ENCODE measurements at regions not wholly inside any gene's neighbourhood (a gene's known extent, or its start where the extent isn't known, plus 50 kb on each side); places are given as distances from the start of the nearest gene placed in this dataset.

DNA sequence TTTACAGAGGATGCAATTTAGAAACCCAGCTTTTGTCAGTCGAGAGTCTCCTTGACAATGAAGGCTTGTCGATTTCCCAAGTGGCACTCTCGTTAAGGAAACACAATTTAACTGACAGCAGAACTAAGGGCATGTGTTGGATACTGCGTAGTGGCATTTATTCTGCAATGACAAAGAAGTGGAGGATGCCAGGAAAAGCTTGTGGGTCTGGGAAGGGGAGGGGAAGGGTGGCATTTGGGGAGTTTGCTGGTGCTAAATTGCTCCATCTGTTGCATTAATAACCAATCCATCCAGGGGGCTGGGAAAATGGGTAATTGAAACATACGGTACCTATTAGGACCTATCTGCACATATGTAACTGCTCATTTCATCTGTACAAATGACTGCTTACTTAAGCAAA, 190.6 kb downstream of the NSG2 start:
- no peak for DNase-seq

DNA sequence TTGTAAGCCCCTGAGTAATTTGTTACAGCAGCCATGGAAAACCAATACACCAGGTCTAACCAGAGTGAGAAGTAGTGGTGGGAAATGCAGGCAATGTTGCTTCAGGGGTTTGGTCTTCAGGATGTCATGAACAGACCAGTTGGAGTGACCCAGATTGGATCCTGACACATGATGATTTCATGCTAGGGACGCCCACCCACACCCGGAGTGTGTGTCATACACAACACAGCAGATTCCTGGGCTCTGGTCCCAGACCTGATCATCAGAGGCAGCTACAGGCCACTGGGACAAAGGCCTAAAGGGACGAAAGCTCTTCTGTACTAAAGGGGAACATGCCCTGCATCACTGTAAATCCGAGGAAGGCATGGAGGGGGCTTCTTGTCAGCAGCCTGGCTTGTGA, 194.2 kb downstream of the NSG2 start:
- no peak for DNase-seq

DNA sequence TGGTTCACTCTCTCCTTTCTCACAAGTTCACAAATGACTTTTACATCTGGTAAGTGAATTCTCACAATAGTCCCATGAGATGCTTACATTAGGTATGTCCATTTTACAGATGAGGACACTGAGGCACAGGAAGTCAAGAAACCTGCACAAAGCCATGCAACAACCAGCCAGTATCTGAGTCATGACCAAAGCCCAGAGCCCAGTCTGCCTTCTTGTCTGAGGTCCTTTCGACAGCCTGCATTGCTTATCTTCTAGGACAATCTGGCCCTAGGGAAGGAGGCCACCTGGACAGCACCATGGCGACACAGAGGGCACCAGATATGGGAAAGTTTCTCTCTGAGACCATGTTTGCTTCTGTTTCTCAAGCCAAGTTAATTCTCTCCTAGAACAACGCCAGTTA, 197.1 kb downstream of the NSG2 start:
- DNase-seq = no peak

DNA sequence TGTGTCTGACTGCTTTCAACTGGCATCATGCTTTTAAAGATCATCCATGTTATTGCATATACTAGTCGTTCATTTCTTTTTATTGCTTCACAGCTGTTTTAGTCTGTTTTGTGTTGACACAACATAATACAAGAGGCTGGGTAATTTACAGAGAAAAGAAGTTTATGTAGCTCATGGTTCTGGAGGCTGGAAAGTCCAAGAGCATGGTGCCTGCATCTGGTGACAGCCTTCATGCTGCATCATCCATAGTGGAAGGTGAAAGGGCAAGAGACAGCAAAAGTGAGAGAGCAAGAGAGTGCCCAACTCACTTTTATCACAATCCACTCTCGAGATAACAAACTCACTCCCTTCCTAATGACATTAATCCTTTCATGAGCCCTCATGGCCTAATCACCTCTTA, 198.4 kb downstream of the NSG2 start:
- DNase-seq = no peak

DNA sequence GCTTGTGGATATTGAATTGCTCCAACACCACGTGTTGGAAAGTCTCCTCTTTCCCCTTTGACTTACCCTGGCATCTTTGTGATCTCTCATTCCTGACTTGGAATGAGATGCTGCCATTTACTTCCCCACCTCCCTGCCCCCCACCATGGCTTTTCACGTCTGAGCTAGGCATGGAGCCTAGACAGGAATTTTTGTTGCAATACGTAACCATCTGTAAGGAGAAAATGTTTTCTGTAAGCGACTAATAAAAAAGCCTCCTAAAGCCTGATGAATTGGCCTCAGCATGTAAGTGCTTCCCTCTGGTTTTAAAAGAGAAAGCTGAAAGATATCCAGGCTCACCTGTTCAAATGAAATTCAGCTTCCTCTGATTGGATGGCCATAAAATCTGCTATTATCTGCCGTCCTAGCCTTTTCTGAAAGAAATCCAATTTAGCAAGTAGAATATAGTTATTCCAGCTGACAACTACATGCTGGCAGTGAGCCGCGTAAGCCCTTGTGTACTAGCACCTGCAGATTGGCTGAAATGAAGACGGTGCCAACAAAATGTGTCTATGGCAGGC, 200.1 kb downstream of the NSG2 start:
- DNase-seq = no peak

DNA sequence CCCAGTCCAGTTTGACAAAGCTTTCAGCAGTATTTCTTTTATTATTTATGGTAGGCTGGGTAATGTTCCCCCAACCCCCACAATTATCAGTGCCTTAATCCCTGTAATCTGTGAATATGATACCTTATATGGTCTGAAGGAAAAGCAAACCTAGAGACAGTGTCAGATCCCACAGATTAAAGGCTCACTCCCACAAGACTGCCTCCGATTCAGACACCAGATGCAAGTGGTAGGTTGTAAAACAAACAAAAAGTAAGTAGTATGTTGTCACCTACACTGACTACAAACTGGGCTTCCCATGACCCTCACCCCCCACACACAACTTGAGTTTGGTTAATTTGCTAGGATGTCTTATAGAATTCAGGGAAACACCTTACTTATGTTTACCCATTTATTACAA, 201.2 kb downstream of the NSG2 start:
- DNase-seq = no peak

DNA sequence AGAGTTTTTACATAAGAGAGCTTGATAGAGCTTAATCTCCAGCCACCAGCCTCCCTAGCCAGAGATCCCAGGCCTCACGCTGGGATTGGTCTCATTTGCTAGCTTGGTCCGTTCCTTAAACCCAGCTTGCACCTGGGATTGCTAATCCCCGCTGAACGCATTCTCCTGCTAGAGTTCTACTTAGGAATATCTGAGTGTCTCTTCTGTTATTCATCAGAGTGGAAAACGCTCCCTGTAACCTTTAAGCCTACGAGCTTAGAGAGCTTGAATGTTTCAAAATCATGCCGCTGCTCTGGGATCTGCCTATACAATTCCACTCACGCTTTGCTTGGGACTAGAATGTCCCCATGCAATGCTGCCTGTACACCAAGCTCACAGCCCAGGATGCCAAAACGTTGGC, 201.8 kb downstream of the NSG2 start:
- no peak for DNase-seq

DNA sequence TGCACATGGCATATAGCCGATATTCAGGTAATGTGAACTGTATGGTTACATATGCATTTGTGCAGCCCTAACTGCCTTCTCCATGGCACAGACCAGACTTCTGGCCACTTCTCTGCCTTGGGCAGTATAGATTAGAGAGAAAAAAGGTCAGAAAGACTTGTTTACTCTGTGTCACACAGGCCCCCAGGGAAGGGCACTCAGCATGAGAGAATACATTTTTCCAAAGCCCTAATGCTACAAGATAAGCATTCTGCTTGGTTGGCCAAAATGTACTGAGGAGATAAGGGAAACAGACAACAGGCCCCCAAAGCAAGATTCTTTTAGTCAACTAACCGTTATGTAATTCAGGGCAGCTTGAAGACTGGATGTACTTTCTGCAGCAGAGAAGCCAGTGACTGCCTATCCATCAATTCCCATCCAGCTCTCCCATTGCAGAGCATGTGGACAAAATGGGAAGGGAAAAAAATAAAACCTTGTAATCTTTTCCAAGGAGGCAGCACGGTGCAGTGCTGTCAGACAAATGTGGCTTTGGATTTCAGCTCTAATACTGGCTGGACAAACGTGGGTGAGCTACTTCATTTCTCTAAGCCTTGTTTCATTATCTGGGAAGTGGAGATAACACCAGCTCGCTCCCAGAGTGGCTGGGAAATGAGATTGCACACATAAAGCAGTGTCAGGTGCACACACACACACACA, 205.9 kb downstream of the NSG2 start:
- no peak for DNase-seq

DNA sequence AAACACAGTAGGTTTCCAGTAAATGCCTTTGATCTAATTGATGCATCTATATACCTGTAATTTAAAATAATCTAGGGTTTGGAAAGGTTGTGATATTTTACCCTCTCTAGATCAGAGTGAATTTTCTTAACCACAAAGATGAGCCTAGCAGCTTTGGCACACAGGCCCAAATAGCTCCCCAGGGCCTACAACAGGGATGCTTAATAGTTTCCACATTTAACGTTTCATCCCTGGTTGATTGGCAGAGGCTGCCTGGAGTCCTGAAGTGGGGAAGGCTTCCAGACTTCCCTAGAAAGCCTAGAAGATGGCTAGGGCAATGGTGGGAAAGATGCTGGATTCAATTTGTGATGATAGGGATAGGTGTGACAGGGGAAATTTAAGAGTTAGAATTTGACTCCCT, 206.6 kb downstream of the NSG2 start:
- DNase-seq = no peak

DNA sequence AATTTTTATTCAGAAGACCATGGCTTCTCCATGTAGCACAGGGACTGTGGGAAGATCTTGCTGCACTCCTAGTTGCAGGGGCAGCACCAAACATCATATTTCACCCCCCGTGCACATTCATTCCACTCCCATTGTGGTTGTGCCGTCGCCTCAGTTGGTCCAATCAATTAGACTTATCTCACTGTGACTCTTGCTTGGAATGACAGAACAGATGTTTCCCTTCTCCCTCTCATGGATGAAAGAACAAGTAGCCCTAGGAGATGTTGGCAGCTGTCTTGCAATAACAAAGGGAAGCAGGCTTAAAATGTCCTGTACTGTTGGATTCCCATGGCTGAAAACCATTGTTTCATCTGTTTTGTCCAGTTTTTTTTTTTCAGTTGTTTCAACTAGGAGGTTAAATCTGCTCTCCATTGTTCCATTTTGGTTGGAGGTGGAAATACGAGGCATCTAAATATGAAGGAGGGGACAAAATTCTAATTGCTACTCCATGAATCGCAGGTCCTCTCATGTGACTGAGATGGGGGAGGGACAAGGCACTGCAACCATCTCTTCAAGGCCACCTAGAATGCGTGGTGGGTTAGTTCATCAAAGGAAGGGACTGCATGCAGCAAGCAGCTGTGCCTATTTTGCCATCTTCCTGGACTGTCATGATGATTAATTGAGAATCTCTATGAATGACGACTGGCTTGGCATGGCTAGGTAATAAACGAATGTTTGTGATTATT, 214.4 kb downstream of the NSG2 start:
- no peak for DNase-seq

DNA sequence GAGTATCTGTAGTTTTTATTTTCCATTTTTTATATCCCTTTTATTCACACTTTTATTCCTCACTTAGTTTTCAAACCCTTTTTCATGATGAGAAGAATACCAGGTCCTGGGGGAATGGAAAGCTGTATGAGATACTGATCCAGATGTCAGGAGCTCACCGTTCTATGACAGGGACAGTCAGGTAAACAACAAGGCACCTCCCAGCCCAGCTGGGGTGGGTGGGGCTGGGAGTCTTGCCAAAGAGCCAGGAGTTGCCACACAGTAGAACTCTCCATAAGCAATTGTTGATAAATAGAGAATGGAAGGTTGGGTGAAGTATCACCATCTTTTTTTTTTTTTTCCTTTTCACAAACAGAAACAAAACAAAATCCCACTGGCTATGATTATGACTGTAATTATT, 225.8 kb downstream of the NSG2 start:
- no peak for DNase-seq

DNA sequence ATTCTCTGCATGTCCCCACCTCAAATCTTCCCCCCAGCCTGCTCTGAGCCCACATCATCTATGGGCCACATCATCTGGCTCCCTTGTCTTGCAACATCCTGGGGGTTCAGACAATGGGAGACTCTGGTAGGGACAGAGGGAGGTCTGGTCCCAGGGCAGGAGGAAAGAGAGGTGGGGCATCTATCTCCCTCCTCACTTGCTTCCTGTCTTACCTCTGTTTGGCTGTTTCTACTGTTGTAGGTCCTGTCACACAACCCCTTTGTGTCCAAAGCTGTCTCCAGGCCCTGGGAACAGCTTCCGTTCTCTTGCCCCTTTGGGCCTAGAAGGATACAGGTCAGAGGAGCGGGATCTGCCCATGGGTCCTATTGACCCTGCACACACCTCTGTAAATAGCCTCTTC, 227.2 kb downstream of the NSG2 start:
- DNase-seq = no peak

DNA sequence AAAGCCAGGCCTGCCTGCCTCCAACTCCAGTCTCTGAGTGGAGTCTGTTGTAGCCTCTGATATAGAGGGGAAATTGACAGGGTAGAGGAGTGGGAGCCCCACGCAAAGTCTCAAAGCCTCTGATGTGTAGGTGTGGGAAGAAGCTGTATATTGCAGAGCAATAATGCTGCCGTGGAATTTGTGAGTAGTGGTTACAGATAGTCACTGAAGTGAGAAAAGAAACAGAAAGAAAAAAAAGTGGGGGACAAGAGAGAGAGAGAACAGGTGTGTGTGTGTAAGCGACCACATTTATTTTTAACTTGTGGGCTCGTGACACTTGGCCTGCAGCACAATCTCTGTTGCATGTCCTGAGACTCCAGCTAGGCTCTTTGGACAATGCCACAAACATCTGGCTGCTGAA, 227.8 kb downstream of the NSG2 start:
- no peak for DNase-seq

DNA sequence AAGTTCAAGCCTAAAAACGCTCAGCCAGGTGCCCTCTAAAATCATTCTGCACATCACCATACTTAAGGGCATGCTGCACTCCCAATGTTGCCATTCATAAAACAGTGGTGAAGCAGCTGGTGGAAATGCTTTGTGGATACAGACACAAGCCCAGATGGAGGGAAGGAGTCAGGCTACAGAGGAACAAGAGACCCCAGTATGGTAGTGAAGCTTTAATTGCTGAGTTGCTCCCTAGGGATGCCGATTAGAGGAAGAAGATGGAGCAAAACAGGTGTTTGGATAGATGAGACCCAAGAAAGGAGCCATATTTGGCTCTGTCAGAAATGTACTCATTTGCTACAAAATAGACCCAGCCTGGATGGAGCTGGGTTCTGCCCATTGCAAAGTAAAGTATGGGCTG, 230.5 kb downstream of the NSG2 start:
- DNase-seq = no peak

DNA sequence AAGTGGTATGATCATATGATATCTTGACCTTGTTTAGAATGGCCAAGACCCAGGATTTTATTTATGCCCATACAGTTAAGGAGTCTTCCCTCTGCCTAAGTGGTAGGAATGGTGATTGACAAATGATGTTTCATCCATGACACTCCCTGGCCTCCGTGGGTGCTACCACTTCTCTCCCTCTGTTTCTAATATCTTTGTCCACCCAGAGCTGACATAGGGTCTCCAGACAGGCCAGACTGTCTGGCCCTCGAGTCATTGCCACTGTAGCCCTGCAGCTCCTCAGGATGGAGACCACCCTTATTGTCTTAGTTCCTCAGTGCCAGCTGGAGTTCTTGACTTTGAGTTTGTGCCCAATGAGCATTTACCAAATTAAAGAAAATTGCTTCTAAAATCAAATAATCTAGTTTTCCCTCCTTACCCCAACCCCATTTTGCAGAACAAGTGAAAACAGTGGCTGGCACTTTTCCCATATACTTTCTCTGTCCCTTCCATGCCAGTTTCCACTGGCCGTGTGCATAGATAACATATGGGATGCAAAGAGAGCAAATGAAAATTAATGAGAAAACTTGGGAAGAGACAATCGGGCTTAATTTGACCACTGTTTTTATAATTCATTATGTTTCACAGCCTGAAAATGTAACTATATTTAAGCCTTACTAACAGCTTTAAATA, 235.7 kb downstream of the NSG2 start:
- DNase-seq = no peak

DNA sequence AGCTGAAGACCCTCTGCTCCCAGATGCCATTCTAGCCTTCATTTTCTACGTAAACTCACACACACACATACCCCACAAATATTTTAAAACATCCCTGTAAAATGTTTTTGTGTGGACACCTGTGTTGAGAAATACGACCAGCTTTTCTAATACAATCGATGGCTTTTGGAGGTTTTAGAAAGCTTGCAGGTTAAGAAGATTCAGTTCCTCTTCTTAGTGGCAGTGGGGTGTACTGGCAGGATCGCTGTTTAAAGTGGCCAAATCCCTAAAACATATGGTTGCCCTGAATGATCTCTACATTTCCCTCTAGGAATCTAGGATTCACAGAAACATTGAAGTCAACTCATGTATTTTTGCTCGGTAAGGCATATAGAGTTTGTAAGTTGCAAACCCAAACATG, 236.3 kb downstream of the NSG2 start:
- DNase-seq = no peak

DNA sequence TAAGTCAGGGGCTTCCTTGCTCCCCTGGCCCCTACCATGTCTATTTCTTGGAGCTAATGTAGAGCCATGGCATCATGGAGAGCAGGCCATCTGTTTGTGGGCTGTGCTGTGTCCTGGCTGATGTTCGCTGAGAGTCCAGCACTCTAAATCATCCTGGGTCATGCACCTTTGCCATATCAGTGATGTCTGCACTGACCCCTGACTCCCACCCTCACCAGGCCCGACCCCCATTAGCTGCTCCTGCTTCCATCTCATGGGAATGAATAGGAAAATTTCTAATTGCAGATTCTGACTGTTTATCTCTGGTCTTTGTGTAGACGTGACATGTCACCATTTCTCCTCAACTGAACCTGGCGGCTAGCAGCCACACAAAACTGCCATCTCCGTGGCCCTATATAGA, 236.9 kb downstream of the NSG2 start:
- DNase-seq = no peak

DNA sequence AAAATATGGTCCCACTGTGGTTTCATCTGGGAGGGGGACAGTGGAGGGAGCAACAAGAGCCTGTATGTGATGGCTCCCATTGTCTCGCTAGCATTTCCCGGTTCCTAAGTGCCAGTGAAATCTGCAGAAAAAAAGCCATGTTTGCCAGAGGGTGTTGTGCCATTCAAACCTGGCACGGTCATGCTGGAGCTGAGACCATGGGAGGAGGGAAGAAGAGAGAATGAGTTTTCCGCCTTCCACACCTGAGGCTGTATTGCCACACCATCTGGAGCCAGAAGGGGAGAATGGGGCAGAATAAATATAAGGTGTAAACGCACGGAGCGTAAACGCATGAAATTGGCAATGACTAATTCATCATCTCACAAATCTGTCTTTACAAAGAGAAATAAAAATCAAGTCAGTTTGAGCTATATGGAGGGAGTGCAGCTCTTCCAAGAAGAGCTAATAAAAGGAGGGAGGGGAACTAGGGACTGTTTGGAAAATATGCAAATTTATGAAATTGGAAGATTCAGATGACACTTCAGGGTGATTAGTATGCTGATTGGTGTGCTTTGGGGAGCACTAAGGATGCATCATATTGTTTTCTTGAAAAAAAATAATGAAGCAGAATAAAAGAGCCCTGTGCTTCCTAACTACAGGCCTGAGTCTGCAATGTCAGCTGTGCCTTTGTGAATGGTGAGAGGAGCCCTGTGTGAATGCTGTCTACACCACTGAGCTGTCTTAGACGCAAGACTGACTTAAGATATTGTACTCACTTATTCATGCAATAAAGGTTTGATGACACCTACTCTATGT, 237.9 kb downstream of the NSG2 start:
- no peak for DNase-seq

DNA sequence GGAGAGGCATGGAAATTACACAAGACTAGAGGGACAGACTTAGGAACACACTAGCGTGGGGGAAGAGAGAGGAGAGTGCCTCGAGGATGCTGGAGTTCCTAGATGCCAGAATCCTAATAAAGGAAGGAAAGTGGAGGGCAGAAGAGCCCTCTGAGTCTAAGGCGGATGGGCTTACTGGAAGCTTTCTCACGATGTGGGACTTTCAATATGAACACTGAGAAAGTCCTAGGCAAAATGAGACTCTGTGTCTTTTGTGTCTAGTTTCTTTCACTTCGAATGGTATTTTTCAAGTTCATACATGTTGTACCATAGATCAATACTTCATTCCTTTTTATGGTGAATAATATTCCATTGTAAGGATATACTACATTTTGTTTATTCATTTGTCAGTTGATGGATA, 239.4 kb downstream of the NSG2 start:
- DNase-seq = no peak

DNA sequence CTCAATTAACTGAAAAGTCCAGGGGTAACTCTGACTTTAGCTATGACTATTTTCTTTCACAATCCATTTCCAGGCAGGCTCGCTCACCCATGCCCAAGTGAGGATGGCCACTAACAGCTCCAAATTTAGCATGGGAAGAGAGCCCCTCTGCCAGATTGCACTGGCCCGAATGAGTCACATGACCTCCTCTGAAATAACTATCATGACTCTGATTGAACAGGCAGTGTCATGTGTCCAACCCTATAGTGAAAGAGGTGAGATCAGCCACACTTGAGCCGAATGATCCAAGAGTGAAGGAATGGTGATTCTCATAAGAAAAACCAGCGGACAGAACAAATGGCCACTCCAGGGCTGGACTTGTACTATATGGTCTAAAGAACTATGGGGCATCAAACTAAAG, 242.3 kb downstream of the NSG2 start:
- DNase-seq = no peak

DNA sequence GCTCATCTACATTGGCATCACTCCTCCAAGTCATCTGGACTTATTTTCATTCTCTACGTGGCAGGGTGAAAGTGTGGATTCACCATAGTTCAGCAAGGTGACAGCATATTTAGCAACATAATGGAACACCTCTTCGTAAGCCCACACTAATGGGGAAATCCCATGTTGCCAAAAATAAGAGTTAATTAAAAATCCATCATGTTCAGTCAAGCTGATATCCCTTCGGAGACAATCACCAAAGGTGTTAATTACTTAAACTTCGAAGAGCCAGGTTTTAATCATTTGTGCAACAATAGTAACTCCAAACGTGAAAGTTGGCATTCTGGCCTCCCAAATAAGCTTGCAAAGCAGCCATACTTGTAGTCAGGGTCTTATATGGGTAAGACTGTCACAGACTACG, 242.9 kb downstream of the NSG2 start:
- DNase-seq = no peak

DNA sequence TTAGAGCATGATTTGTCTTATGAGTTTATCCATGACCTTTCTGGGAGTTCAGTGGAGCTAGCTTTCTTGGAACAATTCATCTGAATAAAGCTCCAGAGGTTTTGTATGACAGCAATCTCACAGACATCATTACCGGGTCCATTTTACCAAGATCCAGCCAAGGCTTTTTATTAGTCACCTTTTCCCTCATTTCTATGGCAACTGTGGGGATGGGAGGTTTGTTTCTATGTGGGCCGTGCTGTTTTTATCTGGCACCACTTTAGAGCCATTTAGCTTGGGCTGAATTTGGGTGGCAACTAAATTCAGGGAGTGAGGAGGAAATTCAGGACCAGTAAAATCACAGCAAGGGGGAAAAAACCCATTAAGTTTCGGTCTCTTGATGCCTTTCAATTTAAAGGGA, 245.7 kb downstream of the NSG2 start:
- DNase-seq = no peak

DNA sequence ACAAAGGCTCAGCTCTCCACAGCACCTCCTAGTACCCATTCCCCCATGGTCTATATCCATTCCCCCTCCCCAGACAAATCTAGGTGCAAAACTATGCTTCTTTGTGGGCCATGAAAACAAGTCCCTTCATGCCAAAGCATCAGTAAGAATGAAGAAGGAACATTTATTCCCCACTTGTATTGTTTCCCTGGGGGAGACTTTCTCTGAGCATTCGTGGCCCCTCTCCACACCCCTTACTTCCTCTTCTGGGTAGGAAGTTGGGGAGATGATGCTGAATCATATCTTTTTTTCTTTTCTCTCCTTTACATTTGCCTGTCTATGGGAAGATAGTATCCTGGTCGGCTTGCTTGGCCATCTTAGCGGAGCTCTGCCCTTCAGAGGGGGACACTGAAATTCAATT, 246.8 kb downstream of the NSG2 start:
- no peak for DNase-seq

Data from NCI-H446 (cell line).